Natural killer cell (primary cell): ENCODE measurements at regions not wholly inside any gene's neighbourhood (a gene's known extent, or its start where the extent isn't known, plus 50 kb on each side); places are given as distances from the start of the nearest gene placed in this dataset.

Source experiments
- ATAC-seq, 3 donors: fragments of 150-1000 bp in 2 of 3; fragments of 200-7000 bp in 1 of 3; cut with Tn5 transposase; 1 replicate in 1 of 3; 2 replicates in 2 of 3; pipeline ENCODE4 v1.10.0; 2021; ENCODE audit warnings: mild to moderate bottlenecking in 2 of 3, moderate library complexity in 2 of 3
- DNase-seq, 2 donors: peaks; one replicate each; pipeline versions ENCODE4 v3.0.0 to v3.0.0-alpha.2; 2013 to 2021; ENCODE audit warnings: mixed read lengths in 1 of 2
- H3K27ac ChIP-seq: one replicate; pipeline ENCODE4 v1.5.1; 2013; ENCODE audit warnings: mild to moderate bottlenecking, low read length
- H3K27me3 ChIP-seq: one replicate; pipeline ENCODE4 v1.6.1; 2013; ENCODE audit warnings: low read length; ENCODE audit not compliant: control insufficient read depth, insufficient read depth
- H3K36me3 ChIP-seq: one replicate; pipeline ENCODE4 v1.6.1; 2013; ENCODE audit warnings: low read length; ENCODE audit not compliant: control insufficient read depth, insufficient read depth
- H3K4me1 ChIP-seq: one replicate; pipeline ENCODE4 v1.6.1; 2013; ENCODE audit warnings: low read length; ENCODE audit not compliant: control insufficient read depth, insufficient read depth
- H3K4me3 ChIP-seq: one replicate; pipeline ENCODE4 v1.5.1; 2013; ENCODE audit warnings: low read length
- H3K9me3 ChIP-seq: one replicate; pipeline ENCODE4 v1.6.1; 2013; ENCODE audit warnings: low read length; ENCODE audit not compliant: control insufficient read depth, insufficient read depth
- H3K27ac Mint-ChIP-seq, 2 donors: one replicate each; pipeline ENCODE4 v1.8.0; 2022; ENCODE audit warnings: mild to moderate bottlenecking in 2 of 2, mixed read lengths in 2 of 2, moderate library complexity in 1 of 2
- H3K27me3 Mint-ChIP-seq, 2 donors: one replicate each; pipeline ENCODE4 v1.8.0; 2022; ENCODE audit warnings: low read depth in 2 of 2, mixed read lengths in 2 of 2
- H3K36me3 Mint-ChIP-seq: one replicate; pipeline ENCODE4 v1.8.0; 2022; ENCODE audit warnings: mixed read lengths
- H3K4me1 Mint-ChIP-seq, 2 donors: one replicate each; pipeline ENCODE4 v1.8.0; 2022; ENCODE audit warnings: mixed read lengths in 2 of 2
- H3K4me3 Mint-ChIP-seq: one replicate; pipeline ENCODE4 v1.8.0; 2022; ENCODE audit warnings: mild to moderate bottlenecking, moderate library complexity, mixed read lengths
- H3K9me3 Mint-ChIP-seq, 2 donors: one replicate each; pipeline ENCODE4 v1.8.0; 2022; ENCODE audit warnings: mixed read lengths in 2 of 2
- CTCF ChIP-seq: fragments of 200-600 bp; IDR thresholded peaks from one replicate; pipeline ENCODE4 v1.8.0; 2022; ENCODE audit warnings: antibody characterized with exemption
- WGBS: methylation state at CpG from one replicate; pipeline ENCODE4 v1.1.7; 2013; ENCODE audit warnings: missing lambda C conversion rate; ENCODE audit not compliant: insufficient coverage; 5-methylcytosine and 5-hydroxymethylcytosine counted together
- intact Hi-C: fragments of 100-400 bp; cut with micrococcal nuclease; formaldehyde crosslinking; loops from one replicate; pipeline ENCODE4 v1.14.2; 2022

- Histone ChIP-seq H3K27ac (no peak overlapping the region), H3K4me1 (no peaks in the 10 kb centered on the region), H3K9me3 (no peaks in the 10 kb centered on the region), H3K36me3 (no peaks in the 10 kb centered on the region), H3K4me3 (no peak overlapping the region), H3K27me3 (no peaks in the 10 kb centered on the region)
- ATAC-seq = no peak
- TF ChIP-seq CTCF = no peak
- no peaks in the 10 kb centered on the region for H3K36me3 Mint-ChIP-seq
- WGBS = 90% methylated on average over 2 of the region's 2 CpGs
- intact Hi-C loops = no loop called here
- no peak overlapping the region for H3K4me3 Mint-ChIP-seq
- DNase-seq = no peak
- peaks cover 5 to 44% of the 10 kb centered on the region in 2 donors for H3K27me3 Mint-ChIP-seq
- no peak overlapping the region for H3K27ac Mint-ChIP-seq
- no peaks in the 10 kb centered on the region for H3K9me3 Mint-ChIP-seq
- H3K4me1 Mint-ChIP-seq = no peaks in the 10 kb centered on the region
These were observed 194.7 kb downstream of the SREK1 start for GRCh38 chr5:66338828-66339227.

GRCh38 chr5:66339896-66340295 is 195.8 kb downstream of the SREK1 start:
- no peaks in the 10 kb centered on the region for H3K9me3 ChIP-seq
- H3K4me1 ChIP-seq = no peaks in the 10 kb centered on the region
- H3K27me3 Mint-ChIP-seq = peaks cover 8 to 39% of the 10 kb centered on the region in 2 donors
- no peak overlapping the region for H3K27ac ChIP-seq
- no CpG with 5 or more reads among the region's 1 CpG for WGBS
- no peak for TF ChIP-seq CTCF
- no peaks in the 10 kb centered on the region for H3K4me1 Mint-ChIP-seq
- no peak overlapping the region for H3K4me3 ChIP-seq
- no peaks in the 10 kb centered on the region for H3K27me3 ChIP-seq
- no peaks in the 10 kb centered on the region for H3K36me3 Mint-ChIP-seq
- DNase-seq = no peak
- no peak for ATAC-seq
- H3K36me3 ChIP-seq = no peaks in the 10 kb centered on the region
- intact Hi-C loops = no loop called here
- H3K9me3 Mint-ChIP-seq = no peaks in the 10 kb centered on the region
- no peak overlapping the region for H3K4me3 Mint-ChIP-seq
- H3K27ac Mint-ChIP-seq = no peak overlapping the region

GRCh38 chr5:66340786-66341185 is 196.7 kb downstream of the SREK1 start:
- H3K9me3 ChIP-seq = no peaks in the 10 kb centered on the region
- no CpG with 5 or more reads among the region's 1 CpG for WGBS
- H3K27ac Mint-ChIP-seq = no peak overlapping the region
- H3K27me3 ChIP-seq = no peaks in the 10 kb centered on the region
- no peaks in the 10 kb centered on the region for H3K36me3 ChIP-seq
- H3K27ac ChIP-seq = no peak overlapping the region
- no peak overlapping the region for H3K4me3 Mint-ChIP-seq
- no peak for TF ChIP-seq CTCF
- H3K4me1 Mint-ChIP-seq = no peaks in the 10 kb centered on the region
- intact Hi-C loops = no loop called here
- no peak for ATAC-seq
- peaks cover 10 to 31% of the 10 kb centered on the region in 2 donors for H3K27me3 Mint-ChIP-seq
- H3K36me3 Mint-ChIP-seq = no peaks in the 10 kb centered on the region
- no peaks in the 10 kb centered on the region for H3K9me3 Mint-ChIP-seq
- no peaks in the 10 kb centered on the region for H3K4me1 ChIP-seq
- DNase-seq = no peak
- no peak overlapping the region for H3K4me3 ChIP-seq

GRCh38 chr5:66342341-66342880 is 198.3 kb downstream of the SREK1 start:
- H3K27ac Mint-ChIP-seq = no peak overlapping the region
- Histone ChIP-seq H3K36me3 (no peaks in the 10 kb centered on the region), H3K4me1 (no peaks in the 10 kb centered on the region), H3K27ac (no peak overlapping the region), H3K9me3 (no peaks in the 10 kb centered on the region), H3K27me3 (no peaks in the 10 kb centered on the region), H3K4me3 (no peak overlapping the region)
- H3K36me3 Mint-ChIP-seq = no peaks in the 10 kb centered on the region
- DNase-seq (no peak), ATAC-seq (no peak)
- H3K4me3 Mint-ChIP-seq = no peak overlapping the region
- peaks cover 11 to 15% of the 10 kb centered on the region in 2 donors for H3K27me3 Mint-ChIP-seq
- TF ChIP-seq CTCF = no peak
- H3K4me1 Mint-ChIP-seq = no peaks in the 10 kb centered on the region
- intact Hi-C loops = no loop called here
- no peaks in the 10 kb centered on the region for H3K9me3 Mint-ChIP-seq
